Choroid plexus epithelial cell (primary cell): ENCODE measurements at regions not wholly inside any gene's neighbourhood (a gene's known extent, or its start where the extent isn't known, plus 50 kb on each side); places are given as distances from the start of the nearest gene placed in this dataset.

Experiments used
- DNase-seq: peaks from one replicate; pipeline ENCODE4 v3.0.0-alpha.2; 2010; ENCODE audit warnings: low read depth
- H3K4me3 ChIP-seq: 2 replicates; pipeline ENCODE4 v1.5.1; 2011; ENCODE audit warnings: low read depth, mild to moderate bottlenecking, control low read depth, low read length, moderate library complexity
- TF ChIP-seq, protein P1 (sequence below): conservative IDR thresholded peaks from 2 replicates; pipeline ENCODE4 v1.5.1; 2011; ENCODE audit warnings: low read depth, mild to moderate bottlenecking, control low read depth, inconsistent platforms, low read length, moderate library complexity

DNA sequence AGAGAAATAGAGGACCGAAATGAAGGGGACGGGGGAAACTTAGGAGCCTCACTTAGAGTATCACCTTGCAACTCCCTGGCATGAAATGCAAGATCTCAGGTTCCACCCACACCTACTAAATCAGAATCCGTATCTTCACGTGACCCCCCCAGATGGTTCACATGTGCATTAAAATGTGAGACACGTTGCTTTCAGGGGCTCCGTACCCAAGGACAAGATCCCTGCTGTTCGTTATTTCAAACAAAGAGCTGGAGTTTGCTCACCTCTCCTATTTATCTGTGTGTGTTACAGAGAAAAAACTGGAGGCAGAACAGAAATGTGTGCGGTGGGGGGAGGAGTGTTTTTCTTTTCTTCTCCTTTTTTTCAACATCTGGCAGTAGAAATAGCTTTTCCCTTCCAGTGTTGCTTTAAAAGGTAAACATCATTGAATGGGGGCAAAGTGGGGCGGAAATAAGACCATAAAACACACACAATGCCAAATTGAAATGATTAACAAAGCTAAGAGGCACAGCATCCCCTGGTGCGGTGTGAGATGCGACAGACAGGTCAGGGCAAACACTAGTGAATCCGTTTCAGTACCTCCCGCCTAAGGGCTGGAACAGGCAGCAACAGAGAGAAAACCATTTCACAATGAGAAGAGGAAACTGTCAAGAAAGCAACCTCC is 145.4 kb downstream of the SOX9 start:
- no peak overlapping the region for H3K4me3 ChIP-seq
- no peak for DNase-seq
- TF ChIP-seq, protein P1, sequence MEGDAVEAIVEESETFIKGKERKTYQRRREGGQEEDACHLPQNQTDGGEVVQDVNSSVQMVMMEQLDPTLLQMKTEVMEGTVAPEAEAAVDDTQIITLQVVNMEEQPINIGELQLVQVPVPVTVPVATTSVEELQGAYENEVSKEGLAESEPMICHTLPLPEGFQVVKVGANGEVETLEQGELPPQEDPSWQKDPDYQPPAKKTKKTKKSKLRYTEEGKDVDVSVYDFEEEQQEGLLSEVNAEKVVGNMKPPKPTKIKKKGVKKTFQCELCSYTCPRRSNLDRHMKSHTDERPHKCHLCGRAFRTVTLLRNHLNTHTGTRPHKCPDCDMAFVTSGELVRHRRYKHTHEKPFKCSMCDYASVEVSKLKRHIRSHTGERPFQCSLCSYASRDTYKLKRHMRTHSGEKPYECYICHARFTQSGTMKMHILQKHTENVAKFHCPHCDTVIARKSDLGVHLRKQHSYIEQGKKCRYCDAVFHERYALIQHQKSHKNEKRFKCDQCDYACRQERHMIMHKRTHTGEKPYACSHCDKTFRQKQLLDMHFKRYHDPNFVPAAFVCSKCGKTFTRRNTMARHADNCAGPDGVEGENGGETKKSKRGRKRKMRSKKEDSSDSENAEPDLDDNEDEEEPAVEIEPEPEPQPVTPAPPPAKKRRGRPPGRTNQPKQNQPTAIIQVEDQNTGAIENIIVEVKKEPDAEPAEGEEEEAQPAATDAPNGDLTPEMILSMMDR, result no peak

DNA sequence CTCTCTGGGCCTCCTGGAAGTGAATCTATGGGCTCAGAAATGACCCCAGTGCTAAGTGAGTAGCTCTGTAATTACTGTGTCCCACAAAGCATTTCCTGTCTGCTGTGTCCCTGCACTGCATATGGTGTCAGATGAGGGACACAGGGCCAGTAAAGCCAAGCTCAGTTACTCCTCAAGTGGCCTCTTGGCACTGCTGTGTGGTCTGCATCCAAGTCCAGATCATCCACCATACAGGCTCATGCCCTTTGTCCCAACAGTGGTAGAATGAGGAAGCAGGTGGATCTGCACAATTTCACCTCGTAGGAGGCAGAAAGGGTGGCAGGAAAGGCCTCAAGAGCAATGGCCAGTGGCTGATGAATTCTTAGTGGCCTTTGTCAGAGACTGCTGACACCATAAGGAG is 146.8 kb downstream of the SOX9 start:
- TF ChIP-seq, protein P1, result no peak
- H3K4me3 ChIP-seq, result no peak overlapping the region
- DNase-seq, result no peak

DNA sequence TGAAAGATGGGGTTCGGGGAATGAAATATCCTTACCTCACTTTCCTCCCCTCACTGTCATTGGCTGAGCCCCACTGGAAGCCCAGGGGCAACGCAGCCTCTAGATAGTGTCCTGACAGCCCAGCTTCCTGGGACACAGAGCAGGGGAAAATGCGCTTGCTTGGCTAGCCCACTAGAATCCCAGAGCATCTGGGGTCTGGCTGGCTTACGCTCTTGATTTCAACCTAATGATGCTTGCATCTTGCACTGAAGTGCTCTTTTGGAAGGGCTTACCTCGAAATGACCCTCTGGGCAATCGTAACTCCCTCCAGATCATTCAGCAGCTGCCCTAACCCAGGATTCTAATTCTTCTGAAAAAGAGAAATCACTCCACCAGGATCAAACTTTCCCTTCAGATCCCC is 147.6 kb downstream of the SOX9 start:
- H3K4me3 ChIP-seq, result no peak overlapping the region
- TF ChIP-seq, protein P1, result no peak
- DNase-seq, result no peak

DNA sequence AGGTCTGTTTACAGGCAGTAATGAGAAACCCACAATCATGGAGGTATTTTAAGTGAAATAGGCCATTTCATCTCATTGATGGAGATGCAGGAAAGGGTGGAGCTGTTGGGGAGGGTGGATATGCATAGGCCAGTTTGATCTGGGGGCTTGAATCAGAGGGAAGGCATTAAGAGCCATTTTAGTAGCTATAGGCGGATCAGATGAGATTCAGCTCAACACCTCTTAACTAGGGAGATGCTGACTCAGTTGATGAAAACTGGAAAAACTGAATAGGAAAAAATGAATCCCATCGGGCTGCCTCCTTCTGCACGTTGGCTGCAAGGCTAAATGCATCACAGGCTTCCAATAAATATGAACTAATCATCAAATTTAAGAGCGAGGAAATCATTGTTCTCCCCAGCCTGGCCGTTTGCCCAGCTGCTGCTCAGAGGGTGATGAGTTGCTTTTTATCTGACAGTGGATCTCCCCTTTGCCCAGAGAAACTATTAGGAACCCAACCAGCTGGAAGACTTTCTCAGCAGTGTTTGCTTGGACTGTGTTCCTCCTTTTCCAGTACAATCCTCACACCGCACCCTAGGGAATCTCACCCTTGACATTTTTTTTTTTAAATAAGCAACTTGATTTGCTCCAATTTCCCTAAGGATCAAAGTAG is 149.6 kb downstream of the SOX9 start:
- DNase-seq, result peak; percentile 38
- no peak overlapping the region for H3K4me3 ChIP-seq
- TF ChIP-seq, protein P1, result no peak

DNA sequence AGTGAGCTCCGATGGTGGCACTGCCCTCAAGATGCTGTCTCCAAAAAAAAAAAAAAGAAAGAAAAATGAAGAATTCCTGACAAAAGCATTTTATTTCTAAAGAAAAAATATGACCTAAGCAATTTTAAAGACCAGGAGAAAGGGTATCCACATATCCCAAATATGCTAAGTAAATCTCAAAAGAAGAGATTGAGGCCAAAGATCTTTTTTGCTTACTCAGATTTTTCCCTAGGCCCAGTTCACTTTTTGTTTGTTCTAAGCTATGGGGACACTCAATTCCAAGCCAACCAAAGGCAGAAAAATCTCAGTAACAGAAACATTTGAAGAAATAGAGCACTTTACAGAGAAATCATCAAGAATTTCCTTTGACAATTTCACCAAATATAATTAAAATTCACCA is 150.8 kb downstream of the SOX9 start:
- no peak overlapping the region for H3K4me3 ChIP-seq
- TF ChIP-seq, protein P1, result no peak
- DNase-seq, result no peak

DNA sequence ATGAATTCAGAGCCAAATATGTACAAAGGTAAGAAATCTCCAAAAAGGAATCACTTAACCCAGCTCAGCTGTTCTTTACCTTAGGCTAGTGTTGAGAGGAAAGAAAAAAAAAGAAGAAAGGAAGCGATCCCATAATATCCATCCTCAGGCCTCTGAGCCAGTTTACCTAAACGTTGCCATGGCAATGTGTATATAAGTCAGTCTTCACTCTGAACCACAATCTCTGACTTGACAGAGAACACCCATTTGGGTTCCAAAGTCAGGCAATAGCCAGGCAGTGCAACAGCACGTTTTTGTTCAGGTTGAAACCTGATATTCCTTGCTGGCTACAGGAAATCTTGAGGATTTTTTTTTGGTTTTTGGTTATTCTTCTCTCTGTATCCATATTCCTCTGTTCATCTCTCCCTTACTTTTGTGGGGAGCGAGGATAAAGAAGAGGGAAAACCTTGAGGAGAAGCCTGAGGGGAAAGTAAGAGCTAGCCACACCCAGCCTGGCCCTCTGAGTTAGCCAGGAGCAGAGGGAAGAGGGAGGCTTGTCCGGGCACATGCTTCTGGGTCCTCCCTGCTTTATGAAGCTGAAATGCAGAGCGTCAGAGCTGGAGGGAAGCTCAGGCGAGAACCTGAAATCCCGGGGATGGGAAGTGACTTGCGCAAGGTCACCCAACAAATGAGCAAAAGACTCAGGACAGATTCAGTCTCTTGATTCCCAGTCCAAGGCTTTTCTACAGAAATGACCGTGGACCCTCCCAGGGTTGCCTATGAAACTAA is 152.7 kb downstream of the SOX9 start:
- no peak overlapping the region for H3K4me3 ChIP-seq
- DNase-seq, result no peak
- TF ChIP-seq, protein P1, result no peak
